GM11168 (cell line): ENCODE measurements at regions not wholly inside any gene's neighbourhood (a gene's known extent, or its start where the extent isn't known, plus 50 kb on each side); places are given as distances from the start of the nearest gene placed in this dataset.
"Not testable (repeated sequence)": the region's sequence is repeated elsewhere in the genome, so short reads cannot be mapped to it uniquely, and the experiment has no call there.

ENCODE experiments used
- in situ Hi-C: fragments of 300-500 bp; cut with MboI; formaldehyde crosslinking; loops from one replicate; pipeline ENCODE4 v1.12.0; 2022; ENCODE audit warnings: low sequenced_read_pairs; ENCODE audit not compliant: unreplicated experiment

- in situ Hi-C loops: no loop called here
These were observed 172.5 kb downstream of the COPRS start for GRCh38 chr17:31686495-31686894.

DNA sequence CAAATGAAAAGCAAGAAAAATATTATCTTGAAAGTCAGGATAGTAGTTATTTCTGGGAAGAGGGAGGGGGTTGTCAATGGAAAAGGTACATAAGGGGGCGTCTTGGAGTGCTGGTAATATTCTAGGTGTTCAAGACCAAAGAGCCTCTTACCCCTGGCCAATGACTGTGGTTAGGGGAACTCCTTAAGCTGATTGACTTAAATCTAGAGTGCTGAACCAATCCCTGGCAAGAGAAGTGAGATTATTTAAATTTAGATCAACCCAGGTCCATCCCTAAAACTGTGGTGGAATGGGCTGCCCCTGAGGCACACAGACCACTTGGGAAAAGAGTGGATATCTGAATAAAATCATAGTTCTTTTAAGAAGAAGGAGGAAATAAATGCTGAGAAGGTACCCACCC, 174.1 kb downstream of the COPRS start:
- in situ Hi-C loops: no loop called here

DNA sequence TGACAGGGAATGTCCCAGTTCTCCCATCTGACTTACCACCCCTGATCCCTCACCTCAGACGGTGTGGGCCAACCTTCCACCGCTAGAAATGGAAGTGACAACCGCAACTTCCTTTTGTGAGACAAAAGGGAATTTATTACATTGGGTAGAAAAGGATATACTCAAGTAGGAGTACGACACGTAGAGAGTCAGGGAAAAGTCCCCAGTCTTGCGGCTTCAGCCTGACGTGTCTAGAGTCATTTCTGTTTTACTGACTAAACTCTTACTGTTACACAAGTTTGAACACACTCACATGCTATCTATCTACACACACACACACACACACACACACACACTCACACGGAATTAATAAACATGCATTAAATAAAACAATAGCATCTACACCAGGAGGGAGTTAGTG, 178.9 kb downstream of the COPRS start:
- in situ Hi-C loops: no loop called here

GRCh38 chr17:31679667-31680066, 179.4 kb downstream of the COPRS start:
- in situ Hi-C loops: no loop called here

- in situ Hi-C loops: no loop called here
These were observed 180.6 kb downstream of the COPRS start for GRCh38 chr17:31678431-31678830.

DNA sequence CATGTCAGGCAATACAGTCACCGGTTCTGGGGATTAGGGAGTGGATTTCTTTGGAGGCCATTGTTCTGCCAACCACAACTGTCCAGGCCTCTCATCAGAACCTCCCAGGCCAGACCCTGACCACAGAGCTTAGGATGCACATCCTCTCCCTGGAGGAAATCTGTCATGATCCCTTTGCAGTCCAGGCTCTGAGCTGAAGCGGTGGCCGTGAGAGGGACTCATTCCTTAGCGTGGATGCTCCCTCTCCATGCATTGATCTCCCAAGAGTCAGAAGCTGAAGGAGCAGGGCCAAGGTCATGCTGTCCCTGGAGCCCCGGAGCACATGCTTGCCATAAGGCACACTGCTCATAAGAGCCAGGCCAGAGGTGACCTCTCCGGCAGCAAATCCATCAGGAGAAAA, 181.4 kb downstream of the COPRS start:
- in situ Hi-C loops: no loop called here

DNA sequence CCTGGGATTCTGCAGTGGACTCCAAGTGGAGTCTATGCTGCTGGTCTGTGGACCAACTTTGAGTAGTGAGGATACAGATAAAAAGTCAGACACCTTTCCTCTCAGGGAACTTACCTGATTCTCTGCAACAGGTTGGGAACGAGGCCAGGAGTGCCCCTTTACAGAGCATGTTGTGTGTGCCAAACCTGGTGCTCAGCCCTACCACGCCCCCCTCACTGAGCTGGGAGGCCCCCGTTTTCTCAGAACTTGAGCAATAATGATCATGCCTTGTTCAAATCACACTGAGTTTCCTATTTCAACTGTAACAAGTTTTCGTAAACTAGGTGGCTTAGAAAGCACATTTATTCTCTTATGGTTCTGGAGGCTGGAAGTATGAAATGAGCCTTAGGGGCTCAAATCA, 182.0 kb downstream of the COPRS start:
- in situ Hi-C loops: no loop called here

- in situ Hi-C loops: not testable (repeated sequence)
These were observed 183.7 kb downstream of the COPRS start for GRCh38 chr17:31675392-31675791.

DNA sequence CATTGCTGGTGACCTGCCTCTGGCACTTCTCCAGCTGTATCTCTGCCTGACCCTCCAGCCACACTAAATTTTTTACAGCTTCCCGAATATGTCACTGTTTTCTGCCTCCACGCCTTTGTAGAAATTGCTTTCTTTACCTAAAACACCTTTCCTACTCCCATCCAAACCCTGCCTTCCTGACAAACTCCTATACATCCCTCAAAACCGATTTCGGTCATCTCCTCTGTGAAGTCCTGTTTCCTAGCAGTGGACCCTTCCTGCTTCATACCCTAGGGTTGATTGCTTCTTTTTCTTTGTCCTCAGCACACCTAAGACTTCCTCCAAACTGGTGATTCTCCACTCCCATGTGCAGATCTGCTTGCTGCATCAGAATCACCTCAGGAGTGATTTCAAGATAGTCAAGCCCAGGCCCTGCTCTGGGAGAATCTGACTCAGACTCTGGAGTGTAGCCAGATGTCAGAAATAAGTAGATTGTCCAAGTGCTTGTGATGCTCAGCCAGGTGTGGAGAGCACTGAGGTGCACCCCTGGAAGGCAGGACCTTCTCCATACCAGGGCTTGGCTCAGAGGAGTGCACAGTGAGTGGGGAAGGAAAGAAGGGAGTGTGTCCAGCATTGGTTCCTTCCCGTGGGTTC, 184.2 kb downstream of the COPRS start:
- in situ Hi-C loops: no loop called here

DNA sequence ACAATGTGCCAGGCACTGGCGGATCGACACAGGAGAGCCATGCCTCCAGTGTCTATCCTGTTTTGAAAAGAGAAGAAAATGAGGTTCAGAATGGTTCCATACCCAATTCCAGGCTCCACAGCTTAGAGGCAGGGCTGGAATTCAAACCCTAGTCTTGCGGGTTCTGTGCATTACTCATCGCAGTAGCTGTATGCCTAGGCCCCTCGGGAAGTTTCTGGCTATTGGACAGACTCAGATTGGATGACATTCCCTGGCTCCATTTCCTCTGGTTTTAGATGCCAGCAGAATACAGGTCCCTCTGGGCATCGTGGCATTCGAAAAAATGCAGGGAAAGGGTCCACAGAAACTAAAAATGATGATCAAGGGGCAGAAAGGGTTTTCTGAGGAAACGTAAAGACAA, 184.7 kb downstream of the COPRS start:
- in situ Hi-C loops: no loop called here

DNA sequence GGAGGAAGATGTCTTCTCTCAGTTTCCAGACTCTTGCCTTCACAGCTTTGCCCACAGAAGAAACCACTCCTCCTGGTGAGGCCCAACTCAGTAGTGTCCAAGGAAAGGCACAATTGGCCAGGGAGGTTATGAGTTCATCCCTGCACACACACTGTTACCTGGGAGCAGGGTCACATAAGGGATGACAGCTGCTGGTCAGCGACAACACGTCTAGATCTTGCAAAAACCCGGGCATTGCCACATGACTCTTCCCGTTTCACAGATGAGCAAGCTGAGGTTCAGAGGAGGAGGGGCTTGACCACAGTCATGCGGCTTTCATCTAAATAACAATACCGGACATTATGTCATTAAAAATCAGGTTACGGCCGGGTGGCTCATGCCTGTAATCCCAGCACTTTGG, 186.0 kb downstream of the COPRS start:
- in situ Hi-C loops: no loop called here

- in situ Hi-C loops: no loop called here
These were observed 186.8 kb downstream of the COPRS start for GRCh38 chr17:31672161-31672819.

GRCh38 chr17:31663576-31663975, 195.5 kb downstream of the COPRS start:
- in situ Hi-C loops: no loop called here

- in situ Hi-C loops: no loop called here
These were observed 198.4 kb downstream of the COPRS start for GRCh38 chr17:31660684-31661083.

DNA sequence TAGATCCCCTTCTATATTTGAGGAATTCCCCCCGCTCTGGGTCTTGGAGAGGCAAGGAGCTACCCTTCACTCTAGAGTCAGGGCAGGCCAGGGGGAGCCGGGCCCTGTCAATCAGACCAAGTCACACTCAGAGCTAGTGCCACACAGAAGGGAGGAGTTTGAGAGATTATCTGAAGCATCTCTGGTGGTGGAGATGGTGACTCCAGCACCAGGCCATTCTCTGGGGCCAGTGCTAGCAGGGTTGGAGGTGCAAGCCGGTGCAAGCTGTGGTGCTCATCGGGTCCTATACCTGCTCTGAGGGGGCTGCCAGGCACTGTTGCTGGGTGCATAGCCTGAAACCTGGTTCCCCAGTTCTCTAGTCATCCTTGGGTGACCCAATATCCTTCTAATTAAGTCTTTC, 201.2 kb downstream of the COPRS start:
- in situ Hi-C loops: no loop called here

GRCh38 chr17:31654936-31655335, 204.1 kb downstream of the COPRS start:
- in situ Hi-C loops: no loop called here

DNA sequence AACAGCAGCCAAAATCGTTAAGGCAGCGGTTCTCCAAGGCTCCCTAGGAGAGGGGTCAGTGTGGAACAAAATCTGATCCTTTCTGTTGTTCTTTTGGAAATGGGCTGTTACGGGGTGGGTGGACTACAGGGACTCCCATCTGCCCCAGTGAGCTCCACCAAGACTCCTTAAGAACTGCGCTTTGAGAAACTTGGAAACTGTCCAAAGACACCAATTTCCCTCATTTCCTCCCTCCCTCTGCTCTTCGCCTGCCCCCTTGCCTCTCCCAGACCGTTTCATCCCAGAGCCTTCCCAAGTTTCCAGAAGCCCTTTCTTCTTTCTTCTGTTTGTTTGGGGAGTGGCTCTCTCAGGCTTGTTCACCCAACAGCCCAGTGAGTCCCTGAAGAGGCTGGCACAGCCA, 205.4 kb downstream of the COPRS start:
- in situ Hi-C loops: no loop called here

DNA sequence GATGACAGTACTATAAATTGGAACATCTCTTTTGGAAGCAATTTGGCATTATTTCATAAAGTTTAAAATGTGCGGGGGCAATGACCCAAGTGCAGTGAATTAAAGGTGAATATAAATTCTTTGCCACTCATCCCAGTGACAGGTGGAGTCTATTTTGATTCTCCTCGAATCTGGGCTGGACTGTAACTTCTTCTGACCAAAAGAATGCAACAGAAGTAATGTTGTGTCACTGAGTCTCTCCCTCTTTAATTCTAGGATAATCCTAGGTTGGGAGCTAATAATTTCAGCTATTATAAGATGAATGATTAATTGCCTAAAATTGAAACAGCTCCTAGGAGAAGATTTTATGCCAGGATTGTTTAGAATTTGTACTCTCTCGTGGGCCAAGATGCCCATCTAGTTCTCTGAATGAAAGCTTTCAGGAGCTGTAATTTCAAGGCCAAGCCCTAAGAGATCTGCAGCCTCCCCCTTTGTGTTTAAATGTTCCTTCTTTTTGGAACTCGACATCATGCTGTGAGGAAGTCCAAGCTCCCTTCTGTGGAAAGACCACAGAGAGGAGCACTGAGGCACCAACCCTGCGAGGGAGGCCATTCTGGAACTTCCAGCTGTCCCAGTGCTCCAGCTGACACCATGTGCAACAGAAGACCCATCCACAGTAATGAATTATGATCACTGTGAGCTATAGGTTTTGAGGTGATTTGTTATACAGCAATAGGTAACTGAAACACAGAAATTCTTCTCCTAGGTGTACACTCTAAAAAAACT, 208.1 kb downstream of the COPRS start:
- in situ Hi-C loops: no loop called here

GRCh38 chr17:31649302-31649701, 209.7 kb downstream of the COPRS start:
- in situ Hi-C loops: no loop called here

GRCh38 chr17:31647661-31648060, 211.4 kb downstream of the COPRS start:
- in situ Hi-C loops: no loop called here

- in situ Hi-C loops: no loop called here
These were observed 212.4 kb downstream of the COPRS start for GRCh38 chr17:31646642-31647041.

GRCh38 chr17:31645351-31645750, 213.7 kb downstream of the COPRS start:
- in situ Hi-C loops: no loop called here
